Panc1 (cell line): ENCODE measurements at regions not wholly inside any gene's neighbourhood (a gene's known extent, or its start where the extent isn't known, plus 50 kb on each side); places are given as distances from the start of the nearest gene placed in this dataset.

Experiments used
- ATAC-seq: fragments of 200-7000 bp; cut with Tn5 transposase; 2 replicates; pipeline ENCODE4 v1.9.1; 2020; ENCODE audit warnings: mild to moderate bottlenecking, moderate library complexity
- BruUV-seq: library from RNA; stranded (reverse); fragments of 400-500 nt; replicated peaks from 2 replicates; lab custom pipeline; 2021; lab: Mats Ljungman, UMichigan
- CTCF ChIA-PET: fragments of 300-600 bp; sonication (Branson Sonifier 250); formaldehyde crosslinking; loops from one replicate; lab custom pipeline; 2022; ENCODE audit warnings: antibody characterized with exemption; lab: Charles Lee
- POLR2A ChIA-PET: fragments of 300-600 bp; sonication (Branson Sonifier 250); formaldehyde crosslinking; loops from one replicate; lab custom pipeline; 2022; ENCODE audit warnings: antibody characterized with exemption; lab: Charles Lee
- DNase-seq: peaks from one replicate; pipeline ENCODE4 v3.0.0-alpha.2; 2010; ENCODE audit warnings: low read depth, low spot score
- H3K27ac ChIP-seq: 2 replicates; pipeline ENCODE4 v1.5.1; 2011; ENCODE audit warnings: mild to moderate bottlenecking, low read length, inconsistent platforms
- H3K27me3 ChIP-seq: fragments of 200-500 bp; sonication (Bioruptor generic); 2 replicates; pipeline ENCODE4 v1.6.0; 2014; ENCODE audit warnings: low read length, inconsistent platforms; ENCODE audit not compliant: control insufficient read depth, insufficient read depth
- H3K36me3 ChIP-seq: fragments of 200-500 bp; sonication (Bioruptor generic); 2 replicates; pipeline ENCODE4 v1.5.1; 2014; ENCODE audit warnings: inconsistent platforms, mild to moderate bottlenecking, low read length, moderate library complexity; ENCODE audit not compliant: control insufficient read depth, insufficient read depth
- H3K4me1 ChIP-seq: 2 replicates; pipeline ENCODE4 v1.5.1; 2011; ENCODE audit warnings: inconsistent platforms, mild to moderate bottlenecking, low read length, moderate library complexity; ENCODE audit not compliant: control insufficient read depth, insufficient read depth
- H3K4me3 ChIP-seq, 2 experiments: 2 replicates each; pipeline ENCODE4 v1.5.1; 2011 to 2012; ENCODE audit warnings: low read depth in 2 of 2, low read length in 2 of 2, mild to moderate bottlenecking in 2 of 2, inconsistent platforms in 1 of 2, moderate library complexity in 1 of 2
- H3K9me3 ChIP-seq: fragments of 200-500 bp; sonication (Bioruptor generic); 2 replicates; pipeline ENCODE4 v1.5.1; 2014; ENCODE audit warnings: low read depth, mild to moderate bottlenecking, inconsistent platforms, low read length, moderate library complexity; ENCODE audit not compliant: control insufficient read depth, insufficient read depth
- POLR2AphosphoS5 ChIP-seq: IDR thresholded peaks from 2 replicates; pipeline ENCODE4 v1.6.1; 2012; ENCODE audit warnings: mild to moderate bottlenecking, low read depth, low read length, moderate library complexity
- SIN3A ChIP-seq: IDR thresholded peaks from 2 replicates; pipeline ENCODE4 v1.6.1; 2012; ENCODE audit warnings: low read depth, mild to moderate bottlenecking, low read length, moderate library complexity, borderline replicate concordance; ENCODE audit not compliant: insufficient read depth
- TCF7L2 ChIP-seq: IDR thresholded peaks from 2 replicates; pipeline ENCODE4 v1.6.1; 2011; ENCODE audit warnings: mild to moderate bottlenecking, low read depth, low read length, inconsistent platforms
- in situ Hi-C: cut with HindIII; loops from 2 replicates; pipeline ENCODE4 v1.10.0; 2016; ENCODE audit warnings: low sequenced_read_pairs, low pct_unique_long_range_greater_than_20kb
- intact Hi-C: fragments of 100-400 bp; cut with micrococcal nuclease; formaldehyde crosslinking; loops from one replicate; pipeline ENCODE4 v1.10.0; 2022; ENCODE audit not compliant: unreplicated experiment
- TF ChIP-seq, protein P1 (sequence below), 2 experiments: IDR thresholded peaks; 2 replicates each; pipeline ENCODE4 v1.6.1; 2011 to 2012; ENCODE audit warnings: low read depth in 2 of 2, control low read depth in 1 of 2, low read length in 1 of 2, mild to moderate bottlenecking in 1 of 2, moderate library complexity in 1 of 2; ENCODE audit not compliant: insufficient read depth in 1 of 2
- TF ChIP-seq, protein P2 (sequence below): fragments of 450-650 bp; IDR thresholded peaks from 2 replicates; pipeline ENCODE4 v1.5.1; 2017; ENCODE audit warnings: mild to moderate bottlenecking

DNA sequence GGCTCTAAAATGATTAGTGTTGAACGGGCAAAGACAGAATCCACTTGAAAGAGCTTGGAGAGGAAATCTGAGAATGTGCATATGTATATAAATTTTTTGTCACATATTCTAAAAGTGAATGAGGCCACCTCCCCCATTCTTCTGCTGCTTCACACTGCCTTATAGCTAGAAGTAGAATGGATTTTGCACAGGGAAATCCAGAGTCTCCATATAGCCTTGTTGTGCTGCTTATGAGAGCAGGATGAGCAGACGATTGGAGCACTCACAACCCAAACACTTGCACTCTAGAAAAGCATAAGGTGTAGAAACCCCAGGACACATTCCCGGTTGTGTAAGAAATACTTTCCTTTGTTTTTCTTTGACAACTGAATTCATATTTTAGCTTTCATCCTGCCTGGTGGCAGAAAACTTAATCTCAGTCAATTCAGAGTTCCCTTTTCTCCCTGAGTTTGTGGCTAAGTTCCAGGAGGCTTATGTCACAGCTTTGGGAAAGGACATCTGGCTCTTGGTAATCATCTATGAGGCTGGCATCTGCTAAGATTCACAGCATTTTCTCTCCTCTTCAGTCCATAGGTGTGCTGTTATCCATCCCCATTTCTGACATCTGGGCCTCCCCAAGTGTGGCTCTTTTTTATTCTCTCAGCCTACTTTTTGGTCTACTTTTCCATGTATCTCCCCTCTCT, 188.4 kb upstream of the PFN2 start:
- ChIA-PET CTCF (no interaction called here), POLR2A (interaction anchor here (0.6 kb wide), 1 partner anchor 1082 kb away, joined by 4 read pairs; no protein-coding TSS in a partner anchor)
- in situ Hi-C loops (no loop called here), intact Hi-C loops (no loop called here)
- DNase-seq, result no peak
- no peaks in the 10 kb centered on the region for H3K27me3 ChIP-seq
- no TSS peak for BruUV-seq
- no peaks in the 10 kb centered on the region for H3K36me3 ChIP-seq
- H3K27ac ChIP-seq, result no peak overlapping the region
- H3K4me1 ChIP-seq, result no peaks in the 10 kb centered on the region
- no peak overlapping the region for H3K4me3 ChIP-seq
- ATAC-seq, result no peak
- no peaks in the 10 kb centered on the region for H3K9me3 ChIP-seq
- TF ChIP-seq POLR2AphosphoS5 (no peak), TCF7L2 (no peak), SIN3A (no peak)
- TF ChIP-seq, protein P1, sequence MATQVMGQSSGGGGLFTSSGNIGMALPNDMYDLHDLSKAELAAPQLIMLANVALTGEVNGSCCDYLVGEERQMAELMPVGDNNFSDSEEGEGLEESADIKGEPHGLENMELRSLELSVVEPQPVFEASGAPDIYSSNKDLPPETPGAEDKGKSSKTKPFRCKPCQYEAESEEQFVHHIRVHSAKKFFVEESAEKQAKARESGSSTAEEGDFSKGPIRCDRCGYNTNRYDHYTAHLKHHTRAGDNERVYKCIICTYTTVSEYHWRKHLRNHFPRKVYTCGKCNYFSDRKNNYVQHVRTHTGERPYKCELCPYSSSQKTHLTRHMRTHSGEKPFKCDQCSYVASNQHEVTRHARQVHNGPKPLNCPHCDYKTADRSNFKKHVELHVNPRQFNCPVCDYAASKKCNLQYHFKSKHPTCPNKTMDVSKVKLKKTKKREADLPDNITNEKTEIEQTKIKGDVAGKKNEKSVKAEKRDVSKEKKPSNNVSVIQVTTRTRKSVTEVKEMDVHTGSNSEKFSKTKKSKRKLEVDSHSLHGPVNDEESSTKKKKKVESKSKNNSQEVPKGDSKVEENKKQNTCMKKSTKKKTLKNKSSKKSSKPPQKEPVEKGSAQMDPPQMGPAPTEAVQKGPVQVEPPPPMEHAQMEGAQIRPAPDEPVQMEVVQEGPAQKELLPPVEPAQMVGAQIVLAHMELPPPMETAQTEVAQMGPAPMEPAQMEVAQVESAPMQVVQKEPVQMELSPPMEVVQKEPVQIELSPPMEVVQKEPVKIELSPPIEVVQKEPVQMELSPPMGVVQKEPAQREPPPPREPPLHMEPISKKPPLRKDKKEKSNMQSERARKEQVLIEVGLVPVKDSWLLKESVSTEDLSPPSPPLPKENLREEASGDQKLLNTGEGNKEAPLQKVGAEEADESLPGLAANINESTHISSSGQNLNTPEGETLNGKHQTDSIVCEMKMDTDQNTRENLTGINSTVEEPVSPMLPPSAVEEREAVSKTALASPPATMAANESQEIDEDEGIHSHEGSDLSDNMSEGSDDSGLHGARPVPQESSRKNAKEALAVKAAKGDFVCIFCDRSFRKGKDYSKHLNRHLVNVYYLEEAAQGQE (IDR thresholded peaks at IDR 0.05; ENCODE audit: insufficient read depth in 1 of 2, low read depth in 2 of 2, low read length in 1 of 2), result no peak
- TF ChIP-seq, protein P2, sequence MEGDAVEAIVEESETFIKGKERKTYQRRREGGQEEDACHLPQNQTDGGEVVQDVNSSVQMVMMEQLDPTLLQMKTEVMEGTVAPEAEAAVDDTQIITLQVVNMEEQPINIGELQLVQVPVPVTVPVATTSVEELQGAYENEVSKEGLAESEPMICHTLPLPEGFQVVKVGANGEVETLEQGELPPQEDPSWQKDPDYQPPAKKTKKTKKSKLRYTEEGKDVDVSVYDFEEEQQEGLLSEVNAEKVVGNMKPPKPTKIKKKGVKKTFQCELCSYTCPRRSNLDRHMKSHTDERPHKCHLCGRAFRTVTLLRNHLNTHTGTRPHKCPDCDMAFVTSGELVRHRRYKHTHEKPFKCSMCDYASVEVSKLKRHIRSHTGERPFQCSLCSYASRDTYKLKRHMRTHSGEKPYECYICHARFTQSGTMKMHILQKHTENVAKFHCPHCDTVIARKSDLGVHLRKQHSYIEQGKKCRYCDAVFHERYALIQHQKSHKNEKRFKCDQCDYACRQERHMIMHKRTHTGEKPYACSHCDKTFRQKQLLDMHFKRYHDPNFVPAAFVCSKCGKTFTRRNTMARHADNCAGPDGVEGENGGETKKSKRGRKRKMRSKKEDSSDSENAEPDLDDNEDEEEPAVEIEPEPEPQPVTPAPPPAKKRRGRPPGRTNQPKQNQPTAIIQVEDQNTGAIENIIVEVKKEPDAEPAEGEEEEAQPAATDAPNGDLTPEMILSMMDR, result no peak

DNA sequence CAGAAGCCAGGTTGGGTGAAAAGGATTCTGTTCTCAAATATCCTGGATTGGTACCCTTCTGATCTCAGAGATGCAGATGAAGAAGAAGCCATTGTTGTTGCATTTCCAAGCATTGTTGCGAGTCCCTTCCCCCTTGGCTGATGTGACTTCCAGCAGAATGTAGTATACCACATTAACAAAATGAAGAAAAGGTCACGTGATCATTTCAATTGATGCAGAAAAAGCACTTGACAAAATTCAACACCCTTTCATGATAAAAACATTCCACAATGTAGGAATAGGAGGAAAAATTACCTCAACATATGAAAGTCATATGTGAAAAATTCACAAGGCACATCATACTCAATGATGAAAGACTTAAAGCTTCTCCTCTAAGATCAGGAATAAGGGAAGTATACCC, 181.9 kb upstream of the PFN2 start:
- no peaks in the 10 kb centered on the region for H3K27me3 ChIP-seq
- no TSS peak for BruUV-seq
- ChIA-PET CTCF (no interaction called here), POLR2A (no interaction called here)
- H3K27ac ChIP-seq, result no peak overlapping the region
- no peaks in the 10 kb centered on the region for H3K36me3 ChIP-seq
- no peaks in the 10 kb centered on the region for H3K4me1 ChIP-seq
- ATAC-seq (no peak), DNase-seq (no peak)
- TF ChIP-seq TCF7L2 (no peak), SIN3A (no peak), POLR2AphosphoS5 (no peak)
- TF ChIP-seq, protein P2, result no peak
- TF ChIP-seq, protein P1 (IDR thresholded peaks at IDR 0.05; ENCODE audit: insufficient read depth in 1 of 2, low read depth in 2 of 2, low read length in 1 of 2), result no peak
- in situ Hi-C loops, result no loop called here
- intact Hi-C loops, result no loop called here
- no peaks in the 10 kb centered on the region for H3K9me3 ChIP-seq
- H3K4me3 ChIP-seq, result no peak overlapping the region
